HUES48 (cell line): ENCODE measurements at regions not wholly inside any gene's neighbourhood (a gene's known extent, or its start where the extent isn't known, plus 50 kb on each side); places are given as distances from the start of the nearest gene placed in this dataset.

Source experiments
- H3K27ac ChIP-seq: one replicate; pipeline ENCODE4 v1.7.0; 2013; ENCODE audit warnings: low read depth, low read length, inconsistent platforms
- H3K27me3 ChIP-seq: 2 replicates; pipeline ENCODE4 v1.6.1; 2013; ENCODE audit warnings: mild to moderate bottlenecking, low read length; ENCODE audit not compliant: control insufficient read depth, insufficient read depth
- H3K36me3 ChIP-seq: 2 replicates; pipeline ENCODE4 v1.6.1; 2013; ENCODE audit warnings: low read length; ENCODE audit not compliant: control insufficient read depth, insufficient read depth
- H3K4me1 ChIP-seq: 2 replicates; pipeline ENCODE4 v1.6.1; 2013; ENCODE audit warnings: mild to moderate bottlenecking, low read length; ENCODE audit not compliant: control insufficient read depth, insufficient read depth
- H3K4me3 ChIP-seq: 2 replicates; pipeline ENCODE4 v1.5.1; 2013; ENCODE audit warnings: mild to moderate bottlenecking, low read depth, low read length
- H3K9ac ChIP-seq: 2 replicates; pipeline ENCODE4 v1.6.1; 2013; ENCODE audit warnings: mild to moderate bottlenecking, low read depth, low read length, moderate library complexity
- H3K9me3 ChIP-seq: 2 replicates; pipeline ENCODE4 v1.6.1; 2013; ENCODE audit warnings: low read length; ENCODE audit not compliant: control insufficient read depth, insufficient read depth

DNA sequence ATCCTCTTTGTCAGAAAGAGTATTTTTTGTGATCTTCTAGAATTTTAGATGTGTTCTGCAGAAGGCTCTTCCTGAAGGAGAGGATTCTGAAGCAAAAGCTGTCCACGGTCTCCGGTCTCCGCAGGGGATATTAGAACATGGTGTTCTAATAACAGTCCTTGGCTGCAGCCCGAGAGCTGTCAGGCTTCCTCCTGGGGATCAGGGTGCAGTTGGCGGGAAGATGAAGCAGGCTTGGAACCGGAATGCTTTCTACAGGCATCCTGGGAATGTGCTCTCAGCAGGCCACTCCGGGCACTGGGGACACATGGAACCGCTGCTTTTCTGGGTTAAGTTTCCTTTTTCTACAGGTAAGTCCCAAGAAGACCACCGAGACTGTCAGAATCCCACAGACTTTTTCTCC is 118.6 kb upstream of the PARD3 start:
- no peaks in the 10 kb centered on the region for H3K36me3 ChIP-seq
- no peaks in the 10 kb centered on the region for H3K9me3 ChIP-seq
- no peak overlapping the region for H3K9ac ChIP-seq
- H3K4me3 ChIP-seq: no peak overlapping the region
- no peak overlapping the region for H3K27ac ChIP-seq
- no peaks in the 10 kb centered on the region for H3K27me3 ChIP-seq
- H3K4me1 ChIP-seq: peaks cover 9% of the 10 kb centered on the region; the same call in 1 of the 2 replicates

DNA sequence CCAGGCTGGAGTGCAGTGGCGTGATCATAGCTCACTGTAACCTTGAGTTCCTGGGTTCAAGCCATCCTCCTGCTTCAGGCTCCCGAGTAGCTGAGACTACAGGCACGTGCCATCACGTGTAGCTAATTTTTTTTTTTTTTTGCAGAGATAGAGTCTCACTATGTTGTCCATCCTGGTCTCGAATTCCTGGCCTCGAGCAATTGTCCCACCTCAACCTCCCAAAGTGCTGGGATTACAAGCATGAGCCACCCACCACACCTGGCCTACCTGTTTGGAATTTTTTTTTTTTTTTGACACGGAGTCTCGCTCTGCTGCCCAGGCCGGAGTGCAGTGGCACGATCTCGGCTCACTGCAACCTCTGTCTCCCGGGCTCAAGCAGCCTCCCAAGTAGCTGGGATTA is 117.1 kb upstream of the PARD3 start:
- Histone ChIP-seq H3K36me3 (no peaks in the 10 kb centered on the region), H3K27me3 (no peaks in the 10 kb centered on the region), H3K4me1 (0 out of 2 replicates have a peak, but pooled peaks cover 4% of the 10 kb centered on the region), H3K27ac (no peak overlapping the region), H3K9ac (no peak overlapping the region), H3K9me3 (no peaks in the 10 kb centered on the region), H3K4me3 (no peak overlapping the region)

DNA sequence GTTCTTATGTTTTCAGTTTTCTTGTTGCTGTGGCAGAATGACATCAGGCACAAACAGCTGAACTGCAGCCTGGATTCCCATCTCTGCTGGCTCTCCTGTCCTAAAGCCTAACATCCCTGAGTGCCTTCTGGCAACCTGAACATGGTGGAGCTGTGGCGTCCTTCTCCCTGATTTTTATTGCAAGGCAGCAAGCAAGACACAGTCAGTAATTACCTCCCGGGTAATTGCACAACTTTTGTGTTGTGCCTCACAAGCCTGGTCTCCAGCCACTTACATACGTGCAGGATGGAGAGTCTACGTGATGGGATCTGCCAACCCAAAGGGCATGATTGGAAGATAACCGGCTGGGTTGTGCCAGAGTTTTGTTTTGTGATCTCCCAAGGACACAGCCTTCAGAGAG is 116.1 kb upstream of the PARD3 start:
- Histone ChIP-seq H3K27ac (no peak overlapping the region), H3K36me3 (no peaks in the 10 kb centered on the region), H3K4me1 (0 out of 2 replicates have a peak, but pooled peaks cover 4% of the 10 kb centered on the region)

DNA sequence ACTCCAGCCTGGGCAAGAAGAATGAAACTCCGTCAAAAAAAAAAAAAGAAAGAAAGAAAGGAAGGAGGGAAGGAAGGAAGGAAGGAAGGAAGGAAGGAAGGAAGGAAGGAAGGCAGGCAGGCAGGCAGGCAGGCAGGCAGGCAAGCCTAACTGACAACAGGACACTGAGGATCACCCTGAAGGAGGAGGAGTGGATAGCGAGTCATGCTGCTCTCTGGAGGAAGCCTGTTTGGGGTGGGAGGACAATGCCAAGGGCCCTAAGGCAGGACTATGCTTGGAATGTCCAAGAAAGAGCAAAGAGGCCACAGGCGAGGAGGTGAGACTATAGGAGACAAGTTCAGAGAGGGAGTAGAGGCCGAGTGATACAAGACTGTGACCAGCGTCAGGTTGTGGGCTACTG is 107.0 kb upstream of the PARD3 start:
- peaks cover 8% of the 10 kb centered on the region; the same call in 1 of the 2 replicates for H3K4me1 ChIP-seq
- no peaks in the 10 kb centered on the region for H3K36me3 ChIP-seq
- no peak overlapping the region for H3K27ac ChIP-seq
- no peaks in the 10 kb centered on the region for H3K27me3 ChIP-seq
- no peak overlapping the region for H3K9ac ChIP-seq
- no peak overlapping the region for H3K4me3 ChIP-seq
- H3K9me3 ChIP-seq: no peaks in the 10 kb centered on the region

More for the DNA sequence above, 116.1 kb upstream of the PARD3 start:
- no peak overlapping the region for H3K9ac ChIP-seq
- H3K9me3 ChIP-seq: no peaks in the 10 kb centered on the region
- H3K4me3 ChIP-seq: no peak overlapping the region
- H3K27me3 ChIP-seq: no peaks in the 10 kb centered on the region

DNA sequence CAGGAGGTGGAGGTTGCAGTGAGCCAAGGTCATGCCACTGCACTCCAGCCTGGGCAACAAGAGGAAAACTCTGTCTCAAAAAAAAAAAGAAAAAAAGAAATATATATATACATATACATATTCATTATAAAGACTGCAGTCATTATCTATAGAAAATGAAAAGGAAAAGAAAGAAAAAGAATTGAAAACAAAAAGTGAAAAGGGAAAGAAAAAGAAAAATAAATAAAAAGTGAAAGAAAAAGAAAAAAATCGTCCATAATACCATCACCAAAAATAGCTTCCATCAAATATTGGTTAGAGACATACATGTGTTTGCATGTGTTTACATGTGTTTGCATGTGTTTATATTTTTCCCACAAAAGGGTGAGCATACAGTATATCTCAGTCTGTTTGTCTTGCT is 105.5 kb upstream of the PARD3 start:
- Histone ChIP-seq H3K4me3 (no peak overlapping the region), H3K36me3 (no peaks in the 10 kb centered on the region), H3K27ac (no peak overlapping the region), H3K9me3 (no peaks in the 10 kb centered on the region), H3K4me1 (peaks cover 8% of the 10 kb centered on the region; the same call in 1 of the 2 replicates), H3K27me3 (no peaks in the 10 kb centered on the region), H3K9ac (no peak overlapping the region)

DNA sequence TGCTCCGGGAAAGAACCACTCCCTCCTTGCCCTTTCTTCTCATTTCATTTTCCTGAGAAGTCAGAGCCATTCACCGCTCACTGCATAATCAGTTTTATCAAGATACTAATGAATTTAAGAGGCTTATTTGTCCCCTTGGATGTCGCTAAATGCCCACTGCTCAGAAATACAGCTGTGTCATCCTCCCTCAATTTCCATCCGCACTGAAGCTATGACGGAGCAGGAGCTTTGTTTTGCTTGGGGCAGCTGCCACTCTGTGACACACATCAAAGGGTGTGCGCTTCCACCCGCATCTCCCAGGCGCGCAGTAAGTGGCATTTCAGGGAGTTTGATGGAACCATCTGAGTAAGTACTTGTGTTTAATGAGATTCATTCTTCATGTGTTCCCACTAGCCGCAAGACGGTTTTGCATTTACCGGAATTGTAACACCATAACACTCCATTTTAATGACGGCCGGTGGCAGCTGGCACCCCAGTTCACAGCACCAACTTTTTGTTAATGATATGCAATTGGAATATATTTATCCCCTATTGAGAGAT is 103.8 kb upstream of the PARD3 start:
- Histone ChIP-seq H3K4me1 (peaks cover 8% of the 10 kb centered on the region; the same call in 1 of the 2 replicates), H3K36me3 (no peaks in the 10 kb centered on the region), H3K9me3 (no peaks in the 10 kb centered on the region), H3K27ac (no peak overlapping the region), H3K4me3 (no peak overlapping the region), H3K9ac (no peak overlapping the region), H3K27me3 (no peaks in the 10 kb centered on the region)

DNA sequence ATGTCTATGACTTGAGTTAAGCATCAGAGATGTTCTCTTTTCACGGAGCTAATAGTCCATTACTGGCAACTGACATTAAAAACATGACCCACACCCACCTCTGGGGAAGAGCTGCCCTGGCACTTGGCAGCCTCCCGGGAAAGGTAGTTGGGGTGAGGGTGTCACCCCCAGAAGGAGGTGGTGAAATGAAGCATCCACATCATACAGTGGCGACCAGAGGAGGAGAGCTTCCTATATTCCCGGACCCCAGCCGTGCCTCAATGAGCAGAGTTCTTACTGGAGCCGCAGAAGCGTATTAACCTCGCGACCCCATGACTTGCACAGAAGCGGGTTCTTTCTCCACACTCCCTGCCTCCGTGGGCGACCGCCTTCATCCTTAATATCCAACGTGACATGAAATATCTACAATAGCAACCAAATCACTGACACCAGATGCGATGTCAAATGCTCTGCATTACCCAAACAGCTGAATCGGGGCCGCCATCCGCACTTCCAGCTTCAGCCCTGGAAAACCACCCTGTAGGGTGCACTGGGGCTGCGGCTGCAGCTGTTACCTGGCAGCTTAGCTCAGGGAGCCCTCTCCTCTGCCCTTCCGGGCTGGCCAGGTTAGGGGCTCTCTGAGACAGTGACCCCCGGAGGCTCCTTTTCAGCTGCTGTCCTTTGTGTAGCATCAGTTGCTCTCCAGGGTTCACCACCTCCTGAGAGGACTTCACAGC is 103.1 kb upstream of the PARD3 start:
- Histone ChIP-seq H3K9ac (no peak overlapping the region), H3K4me3 (no peak overlapping the region), H3K4me1 (peaks cover 8% of the 10 kb centered on the region; the same call in 1 of the 2 replicates), H3K27ac (no peak overlapping the region), H3K9me3 (no peaks in the 10 kb centered on the region), H3K27me3 (no peaks in the 10 kb centered on the region), H3K36me3 (no peaks in the 10 kb centered on the region)

DNA sequence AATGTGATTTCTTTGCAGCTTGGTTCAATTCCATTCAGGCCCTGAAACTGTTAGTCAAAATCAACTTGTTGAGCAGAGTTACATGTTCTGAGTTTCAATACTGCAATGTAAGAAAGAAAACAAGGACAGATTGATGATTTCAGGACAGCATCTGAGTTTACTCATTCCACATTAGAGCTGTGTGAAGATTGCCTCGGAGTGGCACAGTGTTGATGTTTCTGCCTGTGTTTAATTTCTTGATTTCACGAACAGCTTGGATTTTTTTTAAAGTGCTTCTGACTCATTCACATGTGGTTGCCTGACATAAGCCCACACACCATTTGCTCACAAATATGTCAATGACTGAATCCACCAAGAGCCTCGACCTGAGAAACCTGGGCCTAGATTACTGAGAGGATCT is 101.2 kb upstream of the PARD3 start:
- H3K27ac ChIP-seq: no peak overlapping the region
- H3K4me1 ChIP-seq: peaks cover 8% of the 10 kb centered on the region; the same call in 1 of the 2 replicates
- H3K4me3 ChIP-seq: no peak overlapping the region
- H3K9ac ChIP-seq: no peak overlapping the region
- H3K9me3 ChIP-seq: no peaks in the 10 kb centered on the region
- H3K27me3 ChIP-seq: no peaks in the 10 kb centered on the region
- no peaks in the 10 kb centered on the region for H3K36me3 ChIP-seq

DNA sequence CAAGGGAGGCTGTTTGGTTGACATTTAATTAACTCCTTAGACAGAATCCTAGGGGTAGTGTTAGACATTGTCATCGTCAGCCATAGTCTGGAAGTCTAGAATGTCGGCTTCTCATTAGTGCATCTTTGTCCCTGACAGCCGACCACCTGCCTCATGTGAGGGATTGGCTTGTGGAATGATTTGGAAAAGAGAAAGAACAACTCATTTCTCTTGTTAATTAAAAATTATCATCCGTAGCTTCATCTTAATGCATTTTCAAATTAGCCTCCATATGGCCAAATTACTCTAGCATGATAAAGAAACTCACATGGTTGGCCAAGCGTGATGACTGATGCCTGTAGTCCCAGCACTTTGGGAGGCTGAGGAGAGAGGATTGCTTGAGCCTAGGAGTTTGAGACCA is 97.7 kb upstream of the PARD3 start:
- no peak overlapping the region for H3K9ac ChIP-seq
- H3K4me3 ChIP-seq: no peak overlapping the region
- H3K36me3 ChIP-seq: no peaks in the 10 kb centered on the region
- H3K9me3 ChIP-seq: no peaks in the 10 kb centered on the region
- 0 out of 2 replicates have a peak, but pooled peaks cover 4% of the 10 kb centered on the region for H3K4me1 ChIP-seq
- H3K27me3 ChIP-seq: no peaks in the 10 kb centered on the region
- H3K27ac ChIP-seq: no peak overlapping the region

DNA sequence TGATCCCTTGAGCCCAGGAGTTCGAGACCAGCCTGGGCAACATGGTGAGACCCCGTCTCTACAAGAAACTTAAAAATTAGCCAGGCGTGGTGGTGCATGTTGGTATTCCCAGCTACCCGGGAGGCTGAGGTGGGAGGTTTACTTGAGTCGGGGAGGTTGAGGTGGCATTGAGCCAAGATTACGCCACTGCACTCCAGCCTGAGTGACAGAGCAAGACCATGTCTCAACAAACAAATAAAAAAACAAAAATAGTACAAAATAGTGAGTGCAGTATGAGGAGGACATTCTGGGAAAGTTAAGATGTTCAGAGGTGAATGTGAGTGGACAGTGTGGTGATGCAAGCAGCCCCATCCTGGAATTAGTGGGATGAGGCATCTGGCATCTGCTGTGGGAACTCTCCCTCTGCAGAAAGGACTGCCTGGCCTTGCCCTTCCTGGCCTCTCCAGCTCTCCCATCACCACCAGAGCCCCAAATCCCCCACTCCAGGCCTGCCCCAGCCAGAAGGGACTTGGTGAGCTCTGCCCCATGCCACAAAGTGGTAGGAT is 96.6 kb upstream of the PARD3 start:
- Histone ChIP-seq H3K9me3 (no peaks in the 10 kb centered on the region), H3K27ac (no peak overlapping the region), H3K9ac (no peak overlapping the region), H3K4me3 (no peak overlapping the region), H3K27me3 (no peaks in the 10 kb centered on the region), H3K36me3 (no peaks in the 10 kb centered on the region), H3K4me1 (0 out of 2 replicates have a peak, but pooled peaks cover 4% of the 10 kb centered on the region)

DNA sequence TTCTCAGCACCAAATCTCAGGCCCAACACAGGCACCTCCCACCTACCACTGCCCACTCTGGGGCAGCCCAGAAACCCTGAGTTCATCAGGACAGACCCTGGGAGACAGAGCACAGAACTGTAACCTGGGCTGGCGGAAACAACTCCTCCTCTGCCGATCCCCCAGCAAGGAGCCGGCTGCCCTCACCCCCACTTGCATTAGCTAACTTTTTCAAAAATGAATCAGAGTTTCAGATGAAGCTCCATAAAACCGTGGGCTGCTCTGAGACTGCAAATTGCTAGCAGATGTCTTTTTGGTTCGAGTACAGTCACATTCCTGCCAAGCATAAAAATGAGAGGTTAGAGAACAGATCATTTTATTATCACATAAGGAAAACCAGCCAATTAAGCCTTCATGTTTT is 93.4 kb upstream of the PARD3 start:
- Histone ChIP-seq H3K9me3 (no peaks in the 10 kb centered on the region), H3K4me1 (peaks cover 18% of the 10 kb centered on the region), H3K36me3 (no peaks in the 10 kb centered on the region), H3K4me3 (no peak overlapping the region), H3K9ac (no peak overlapping the region), H3K27me3 (no peaks in the 10 kb centered on the region), H3K27ac (no peak overlapping the region)
